IPS-NIHi11 (cell line): ENCODE measurements at regions not wholly inside any gene's neighbourhood (a gene's known extent, or its start where the extent isn't known, plus 50 kb on each side); places are given as distances from the start of the nearest gene placed in this dataset.

Experiments used
- DNase-seq: peaks from one replicate; pipeline ENCODE4 v3.0.0; 2012; ENCODE audit warnings: mixed read lengths, low spot score

GRCh38 chr9:99282406-99282805 is 60.3 kb downstream of the SEC61B start:
- no peak for DNase-seq

- DNase-seq: no peak
Observed at GRCh38 chr9:99285965-99286364, 63.9 kb downstream of the SEC61B start.

- no peak for DNase-seq
Observed at GRCh38 chr9:99286536-99286935, 64.5 kb downstream of the SEC61B start.

- no peak for DNase-seq
Observed at GRCh38 chr9:99287641-99288040, 65.6 kb downstream of the SEC61B start.

GRCh38 chr9:99288830-99289229 is 66.7 kb downstream of the SEC61B start:
- DNase-seq: no peak

GRCh38 chr9:99294850-99295461 is 72.9 kb downstream of the SEC61B start:
- DNase-seq: no peak

- no peak for DNase-seq
Observed at GRCh38 chr9:99296291-99296951, 74.3 kb downstream of the SEC61B start.

- DNase-seq: no peak
Observed at GRCh38 chr9:99298614-99299013, 76.5 kb downstream of the SEC61B start.

- DNase-seq: no peak
Observed at GRCh38 chr9:99299211-99300102, 77.4 kb downstream of the SEC61B start.

- no peak for DNase-seq
Observed at GRCh38 chr9:99300103-99300439, 78.0 kb downstream of the SEC61B start.

- no peak for DNase-seq
Observed at GRCh38 chr9:99300603-99301002, 78.5 kb downstream of the SEC61B start.

- no peak for DNase-seq
Observed at GRCh38 chr9:99303177-99303576, 81.1 kb downstream of the SEC61B start.

GRCh38 chr9:99305124-99305523 is 83.0 kb downstream of the SEC61B start:
- no peak for DNase-seq

GRCh38 chr9:99305820-99306811 is 84.0 kb downstream of the SEC61B start:
- DNase-seq: no peak

GRCh38 chr9:99307851-99308250 is 85.8 kb downstream of the SEC61B start:
- no peak for DNase-seq

GRCh38 chr9:99309141-99309939 is 87.3 kb downstream of the SEC61B start:
- DNase-seq: no peak

GRCh38 chr9:99312736-99313135 is 90.7 kb downstream of the SEC61B start:
- DNase-seq: no peak

GRCh38 chr9:99319048-99319447 is 97.0 kb downstream of the SEC61B start:
- no peak for DNase-seq

GRCh38 chr9:99322299-99322698 is 100.2 kb downstream of the SEC61B start:
- DNase-seq: no peak

- DNase-seq: peak; percentile 19
Observed at GRCh38 chr9:99326112-99326916, 104.2 kb downstream of the SEC61B start.
